HG03196 (cell line): ENCODE measurements at regions not wholly inside any gene's neighbourhood (a gene's known extent, or its start where the extent isn't known, plus 50 kb on each side); places are given as distances from the start of the nearest gene placed in this dataset.

Experiments used
- ATAC-seq: cut with Tn5 transposase; IDR thresholded peaks from one replicate; pipeline ENCODE4 v1.9.1; 2021; ENCODE audit not compliant: unreplicated experiment

- no peak for ATAC-seq
These were observed 218.6 kb upstream of the PMEPA1 start for GRCh38 chr20:57928181-57928967.

GRCh38 chr20:57927376-57927775 is 217.6 kb upstream of the PMEPA1 start:
- no peak for ATAC-seq

DNA sequence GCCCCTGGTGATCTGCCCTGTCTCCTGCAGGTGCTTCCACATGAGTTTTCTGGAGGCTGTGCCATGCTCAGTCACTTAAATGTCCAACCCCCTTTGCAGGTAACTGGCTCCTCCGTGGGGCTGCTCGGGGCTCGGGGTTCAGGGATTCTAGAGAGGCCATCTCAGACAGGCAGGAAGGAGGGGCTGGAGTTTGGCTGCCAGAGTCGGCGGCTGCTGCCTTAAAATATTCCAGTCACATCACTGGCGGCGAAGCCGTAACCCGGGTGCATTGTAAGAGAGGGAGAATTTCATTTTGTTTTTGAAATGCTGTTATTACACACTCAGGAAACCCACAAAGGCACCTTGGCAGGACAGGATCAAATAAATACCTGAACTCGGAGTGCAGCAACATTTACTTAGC is 212.9 kb upstream of the PMEPA1 start:
- ATAC-seq = no peak

DNA sequence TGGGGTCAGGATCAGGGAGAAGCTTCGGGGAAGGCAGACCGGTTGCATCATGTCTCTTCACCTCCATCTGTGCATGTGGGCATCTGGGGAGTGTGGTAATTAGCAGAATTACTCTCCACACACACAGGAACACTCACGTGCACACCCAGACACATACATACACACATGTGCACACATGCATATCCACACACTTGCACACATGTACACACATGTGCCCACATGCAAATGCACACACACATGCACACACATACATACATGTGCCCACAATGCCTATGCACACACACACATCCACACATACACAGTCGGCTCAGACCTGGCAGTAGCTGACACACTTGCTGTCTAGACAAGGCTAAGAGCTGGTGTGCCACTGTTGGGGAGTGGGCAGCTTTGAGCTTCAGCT is 212.3 kb upstream of the PMEPA1 start:
- no peak for ATAC-seq

GRCh38 chr20:57921676-57922075 is 211.9 kb upstream of the PMEPA1 start:
- ATAC-seq = no peak

DNA sequence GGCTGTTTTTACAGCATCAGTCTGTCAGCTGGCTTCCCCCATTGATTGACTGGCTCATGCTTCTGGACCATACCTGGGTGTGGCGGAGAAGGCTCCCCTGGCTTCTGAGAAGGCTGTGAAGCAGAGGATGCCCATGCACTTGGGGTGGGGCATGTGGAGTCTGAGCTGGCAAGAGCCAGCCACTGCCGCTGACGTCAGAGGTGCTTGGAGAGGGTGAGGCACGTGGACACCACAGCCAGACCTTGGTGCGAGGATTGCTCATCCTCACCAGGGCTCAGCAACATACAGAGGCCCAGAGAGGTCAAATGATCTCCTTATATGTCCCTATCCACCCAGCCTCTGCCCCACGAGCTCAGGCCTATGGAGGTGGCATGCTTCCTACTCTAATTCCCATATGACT is 211.2 kb upstream of the PMEPA1 start:
- ATAC-seq = no peak

GRCh38 chr20:57919049-57919448 is 209.2 kb upstream of the PMEPA1 start:
- no peak for ATAC-seq

DNA sequence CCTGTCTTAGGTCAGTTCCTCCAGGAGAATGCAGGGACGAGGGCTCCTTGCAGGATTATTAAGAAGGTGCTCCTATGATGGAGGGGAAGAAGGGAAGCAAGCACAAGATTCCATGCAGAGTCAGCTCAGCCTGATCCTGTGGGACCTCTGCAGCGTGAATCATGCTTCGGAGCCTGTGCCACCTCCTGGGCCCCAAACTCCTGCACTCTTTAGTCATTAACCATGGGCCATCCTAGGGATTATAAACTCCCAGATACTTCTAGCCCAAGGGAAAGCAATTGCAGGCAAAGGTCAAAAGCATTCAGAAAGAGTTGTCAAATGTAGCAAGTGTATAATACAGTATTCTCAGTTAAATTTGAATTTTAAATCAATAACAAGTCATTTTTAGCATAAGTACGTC is 208.7 kb upstream of the PMEPA1 start:
- no peak for ATAC-seq

DNA sequence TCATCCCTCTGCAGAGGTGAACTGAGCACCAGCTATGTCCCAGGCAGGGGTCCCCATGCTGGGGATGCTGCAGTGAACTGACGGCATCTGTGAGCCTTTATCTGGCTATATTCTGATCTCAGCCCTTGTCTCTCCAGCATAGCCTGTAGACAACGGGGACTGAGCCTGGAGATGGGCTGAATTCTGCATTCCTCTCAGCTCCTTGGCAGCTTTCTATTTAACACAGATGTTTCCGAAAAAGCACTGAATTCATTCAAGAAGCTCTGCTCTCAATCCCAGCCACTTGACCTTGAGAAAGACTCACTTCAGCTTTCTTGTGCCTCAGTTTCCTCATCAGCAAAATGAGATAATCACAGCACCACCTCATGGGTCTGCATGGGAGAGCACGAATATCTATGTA is 204.4 kb upstream of the PMEPA1 start:
- ATAC-seq = no peak

DNA sequence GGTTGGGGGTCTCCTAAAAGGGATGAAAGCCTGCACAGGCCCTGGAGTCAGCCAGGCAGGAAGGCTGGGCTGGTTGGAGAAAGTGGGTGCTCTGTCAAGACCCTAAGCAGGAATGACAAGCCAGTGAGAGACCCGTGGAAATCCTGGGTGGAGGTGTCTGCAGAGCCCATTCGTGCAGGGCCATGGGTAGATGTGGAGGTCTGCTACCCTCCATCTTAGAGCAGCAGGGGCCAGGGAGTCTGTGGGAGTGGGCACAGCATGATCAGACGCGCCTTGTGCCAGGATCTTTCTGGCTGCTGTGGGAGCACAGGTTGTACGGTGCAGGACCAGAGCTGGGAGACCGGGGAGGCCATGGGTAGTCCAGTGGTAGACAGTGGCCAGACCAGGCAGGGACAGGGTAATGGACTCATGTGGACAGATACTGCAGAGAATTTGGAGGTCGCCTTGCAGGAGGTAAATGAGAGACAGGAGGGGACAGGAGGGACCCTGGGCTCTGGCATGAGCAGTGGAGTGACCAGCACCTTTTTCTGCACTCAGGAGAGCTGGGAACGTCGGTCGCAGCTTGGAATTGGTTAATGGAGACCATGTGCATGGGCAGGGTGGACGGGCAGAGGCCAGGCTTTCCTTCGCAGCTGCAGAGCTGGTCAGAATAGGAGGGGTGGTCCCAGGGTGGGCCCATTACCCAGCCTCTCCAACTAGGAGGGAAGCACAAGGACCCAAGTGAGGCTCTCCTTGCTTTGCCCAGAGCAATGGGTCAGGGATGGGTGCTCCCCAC is 203.5 kb upstream of the PMEPA1 start:
- no peak for ATAC-seq

DNA sequence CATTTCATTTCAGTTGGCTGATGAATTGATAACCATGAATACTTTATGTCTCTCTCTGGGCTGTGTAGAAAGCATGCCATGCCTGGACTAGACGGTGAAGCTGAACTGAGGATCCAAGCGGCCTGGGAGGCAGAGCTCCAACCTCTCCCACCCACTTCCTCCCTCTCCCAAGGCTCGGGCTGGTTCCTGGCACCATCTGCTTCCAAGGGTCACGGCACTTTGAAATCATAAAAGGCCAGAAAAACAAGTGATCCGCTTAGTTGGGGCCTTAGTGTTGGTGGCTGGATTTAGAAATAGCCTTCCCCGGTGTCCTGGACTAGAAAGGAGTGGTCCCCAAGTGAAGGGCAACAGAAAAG is 202.4 kb upstream of the PMEPA1 start:
- no peak for ATAC-seq

DNA sequence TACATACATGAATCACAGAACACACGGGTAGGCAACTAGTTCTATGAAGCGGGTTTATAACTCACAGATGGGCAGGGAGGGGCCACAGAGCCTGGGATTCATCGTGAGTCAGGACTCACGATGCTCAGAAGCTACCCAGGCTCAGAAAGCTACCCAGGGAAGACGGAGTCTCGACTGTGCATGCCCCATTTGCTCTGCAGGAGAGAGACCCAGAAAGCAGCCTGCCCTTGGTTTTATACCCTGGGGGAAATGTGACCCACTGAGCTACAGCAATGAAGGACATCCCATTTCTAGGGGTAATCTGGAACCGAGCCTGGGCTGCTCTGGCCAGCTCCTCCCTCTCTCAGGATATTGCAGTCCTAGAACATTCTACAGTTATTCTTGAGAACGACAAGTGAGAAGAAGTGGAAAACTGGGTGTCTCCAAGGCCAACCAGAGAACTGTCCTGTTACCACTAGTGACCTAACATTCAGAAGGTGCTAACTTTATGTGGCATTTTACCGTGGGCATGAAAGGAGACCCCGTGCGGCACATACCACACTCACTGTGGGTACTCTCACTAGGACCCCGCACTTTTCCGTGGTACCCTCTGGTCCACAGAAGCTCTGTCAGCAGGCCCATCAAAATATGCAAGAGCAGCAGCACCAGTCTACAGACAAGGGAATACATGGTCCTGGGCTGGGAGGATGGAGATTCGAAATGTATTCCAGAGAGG is 201.9 kb upstream of the PMEPA1 start:
- no peak for ATAC-seq

- ATAC-seq = no peak
These were observed 200.9 kb upstream of the PMEPA1 start for GRCh38 chr20:57910716-57911115.

- ATAC-seq = no peak
These were observed 200.0 kb upstream of the PMEPA1 start for GRCh38 chr20:57909763-57910331.

DNA sequence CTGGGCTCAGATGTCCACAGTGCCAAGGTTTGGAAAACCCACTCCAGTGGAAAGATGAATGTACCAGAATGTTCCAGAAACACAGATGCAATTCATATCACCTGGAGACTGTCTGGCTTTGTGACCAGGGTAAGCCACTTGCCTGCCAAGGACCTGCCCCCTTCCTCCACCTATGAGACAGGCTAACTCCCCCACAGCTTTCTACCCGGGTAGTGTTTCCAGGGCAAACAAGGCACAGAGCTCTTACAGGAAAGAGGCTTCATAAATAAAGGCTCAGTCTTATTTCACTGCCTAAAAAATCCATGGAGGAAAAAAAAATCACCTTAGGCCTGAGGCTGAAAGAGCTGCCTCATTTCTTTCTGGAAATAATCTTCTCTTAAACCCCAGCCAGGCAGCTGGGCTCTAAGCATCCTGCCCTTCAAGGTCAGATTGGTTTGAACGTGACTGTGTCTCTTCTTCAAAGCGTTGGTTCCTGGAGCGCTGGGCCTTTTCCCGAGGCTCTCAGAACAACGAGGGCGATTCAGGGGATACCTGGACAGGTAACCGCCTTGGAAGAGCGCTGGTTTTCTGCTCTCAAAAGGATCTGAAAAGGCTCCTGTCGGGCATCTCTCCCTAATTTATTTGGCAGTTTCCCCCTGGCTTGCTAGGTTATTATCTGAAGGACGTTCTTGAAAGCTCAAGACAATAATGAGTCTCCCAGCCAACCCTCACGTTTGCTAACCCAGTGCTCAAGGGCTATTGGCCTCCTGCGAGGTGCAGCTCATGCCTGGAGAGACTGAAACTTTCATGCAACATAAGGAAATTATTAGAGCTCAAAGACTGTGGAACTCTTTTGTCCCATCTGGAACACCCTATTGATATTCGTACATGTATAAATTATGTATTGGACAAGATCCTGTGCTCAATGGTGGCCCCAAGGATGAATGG is 199.2 kb upstream of the PMEPA1 start:
- no peak for ATAC-seq

GRCh38 chr20:57908226-57908625 is 198.4 kb upstream of the PMEPA1 start:
- ATAC-seq = no peak

DNA sequence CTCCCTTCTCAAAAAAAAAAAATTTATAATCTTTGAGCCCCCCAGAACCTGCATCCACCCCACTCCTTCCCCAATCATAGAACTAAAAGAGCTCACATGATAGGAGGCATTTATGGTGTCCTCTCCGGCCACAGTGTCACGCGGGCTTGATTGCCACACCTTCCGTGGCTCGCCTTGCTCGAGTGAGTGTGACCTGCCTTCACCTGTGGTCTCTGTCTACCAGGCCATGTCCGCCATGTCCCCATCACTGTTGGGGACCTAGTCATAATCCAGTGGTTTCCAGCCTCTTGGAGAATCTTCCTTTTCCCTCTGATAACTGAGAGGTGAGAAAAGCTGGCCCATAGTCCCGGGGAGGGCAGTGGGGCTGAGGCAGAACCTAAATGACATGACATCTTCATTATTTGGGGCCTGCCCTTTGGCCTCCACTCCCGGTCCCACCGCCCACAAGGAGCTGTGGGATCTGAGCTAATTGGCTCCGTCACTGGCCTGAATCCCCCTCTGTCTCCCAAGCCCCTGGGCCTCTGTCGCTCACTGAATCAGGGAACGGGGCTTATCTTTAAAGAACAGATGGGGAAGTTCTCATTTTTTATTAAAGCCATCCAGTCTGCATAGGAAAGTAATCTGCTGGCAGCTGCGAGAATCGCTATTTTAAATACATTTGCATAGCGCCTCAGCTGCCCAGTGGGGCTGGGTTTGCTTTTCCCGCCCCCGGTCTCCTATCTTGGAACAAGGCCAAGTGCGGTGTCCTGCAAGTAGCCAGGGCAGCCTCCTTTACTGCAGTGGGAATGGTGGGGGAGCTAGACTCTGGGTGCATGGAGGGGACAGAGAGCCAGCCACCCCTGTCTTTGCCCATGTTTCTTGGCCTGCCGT is 197.6 kb upstream of the PMEPA1 start:
- no peak for ATAC-seq

DNA sequence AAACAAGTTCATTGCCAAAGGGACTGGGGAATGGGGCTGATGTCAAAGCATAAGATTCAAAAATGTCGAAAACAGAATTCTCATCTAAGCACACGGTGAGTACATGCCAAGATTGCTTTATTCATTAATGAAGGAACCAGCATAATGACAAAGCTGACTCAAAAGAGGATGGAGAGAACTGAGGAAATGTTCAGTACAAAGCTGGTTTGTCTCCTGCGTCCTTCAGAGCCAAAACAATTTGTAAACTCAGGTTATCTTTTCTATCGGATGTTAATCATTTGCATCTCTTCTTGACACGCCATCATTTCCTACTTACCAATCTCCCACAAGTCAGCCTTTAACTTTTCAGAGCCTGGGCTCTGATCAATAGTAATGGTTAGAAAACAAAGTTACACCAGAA is 195.6 kb upstream of the PMEPA1 start:
- ATAC-seq = no peak

DNA sequence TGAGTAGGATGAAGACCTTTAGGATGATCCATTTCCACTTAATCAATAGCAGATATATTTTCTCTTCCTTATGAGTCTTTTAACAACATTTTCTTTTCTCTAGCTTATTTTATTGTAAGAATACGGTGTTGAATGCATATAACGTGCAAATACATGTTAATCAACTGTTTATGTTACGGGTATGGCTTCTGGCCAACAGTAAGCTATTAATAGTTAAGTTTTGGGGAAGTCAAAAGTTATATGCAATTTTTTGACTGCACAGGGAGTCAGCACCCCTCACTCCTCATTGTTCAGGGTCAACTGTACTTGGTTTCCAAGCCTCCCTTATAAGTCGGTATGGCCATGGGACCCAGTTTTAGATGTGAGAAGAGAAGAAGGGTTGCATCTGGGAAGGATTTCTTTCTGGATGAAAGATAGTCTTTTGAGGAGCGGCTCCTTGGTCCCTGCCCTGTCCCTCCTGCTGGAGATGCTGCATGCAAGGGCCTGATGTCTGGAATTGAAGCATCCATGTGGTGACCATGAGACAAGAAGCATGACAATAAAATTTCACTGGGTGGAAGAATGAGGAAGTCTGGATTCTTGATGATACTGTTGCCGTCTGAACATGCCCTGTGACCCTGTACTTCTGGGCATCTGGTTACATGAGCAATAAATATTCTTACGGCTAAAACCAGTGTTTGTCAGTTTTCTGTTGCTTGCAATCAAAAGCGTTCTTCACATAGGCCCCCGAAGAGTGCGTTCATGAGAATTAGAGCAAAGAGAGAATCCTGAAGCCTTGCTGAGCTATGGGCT is 194.7 kb upstream of the PMEPA1 start:
- ATAC-seq = no peak
